Activated effector memory CD4-positive, alpha-beta T cell treated with anti-CD3 and anti-CD28 coated beads, Interleukin-2, amount 50 U/mL, for 16 hours (primary cell): ENCODE measurements at regions not wholly inside any gene's neighbourhood (a gene's known extent, or its start where the extent isn't known, plus 50 kb on each side); places are given as distances from the start of the nearest gene placed in this dataset.
A peak's percentile ranks its signal among the peaks of the same experiment; 100 is the strongest.
"Not testable (repeated sequence)": the region's sequence is repeated elsewhere in the genome, so short reads cannot be mapped to it uniquely, and the experiment has no call there.

ENCODE experiments used
- DNase-seq: peaks from one replicate; pipeline ENCODE4 v3.0.0-alpha.2; 2020

DNA sequence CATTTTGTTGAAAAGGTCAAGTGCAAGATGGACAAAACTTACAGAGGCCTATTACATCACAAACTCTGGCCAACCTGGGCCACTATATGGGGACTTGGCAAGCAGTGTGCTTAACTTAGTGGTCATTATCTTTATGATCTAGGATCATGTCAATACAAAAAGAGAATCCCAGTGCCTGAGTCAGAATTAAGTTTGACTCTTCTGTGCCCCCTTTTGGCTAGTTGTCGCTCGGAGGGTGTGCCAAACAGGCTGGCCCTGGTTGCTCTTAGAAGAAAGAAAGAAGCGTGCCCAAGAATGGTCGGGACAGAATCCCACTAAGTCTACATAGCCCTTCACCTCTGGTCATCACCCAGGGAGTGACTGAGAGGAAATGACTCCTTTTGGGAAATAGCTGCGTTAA is 100.1 kb downstream of the EIF4E start:
- peak; percentile 69 for DNase-seq

DNA sequence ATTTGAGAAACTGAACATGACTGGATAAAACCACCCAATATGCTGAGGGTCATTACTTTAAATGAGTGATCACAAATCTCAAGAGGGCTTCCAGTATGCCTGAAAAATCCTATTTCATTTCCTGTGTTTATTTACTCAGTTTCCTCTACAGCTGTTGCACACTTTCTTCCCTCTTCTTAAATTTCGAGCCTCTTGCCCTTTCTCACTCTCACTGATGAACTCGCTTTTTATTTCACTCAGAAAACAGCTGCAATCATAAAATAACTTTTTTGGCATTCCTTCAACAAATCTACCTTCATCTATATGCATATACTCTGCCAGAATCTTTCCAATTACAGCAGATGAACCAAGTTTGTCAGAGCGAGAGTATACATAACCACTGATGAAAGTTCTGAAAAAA is 101.3 kb downstream of the EIF4E start:
- no peak for DNase-seq

DNA sequence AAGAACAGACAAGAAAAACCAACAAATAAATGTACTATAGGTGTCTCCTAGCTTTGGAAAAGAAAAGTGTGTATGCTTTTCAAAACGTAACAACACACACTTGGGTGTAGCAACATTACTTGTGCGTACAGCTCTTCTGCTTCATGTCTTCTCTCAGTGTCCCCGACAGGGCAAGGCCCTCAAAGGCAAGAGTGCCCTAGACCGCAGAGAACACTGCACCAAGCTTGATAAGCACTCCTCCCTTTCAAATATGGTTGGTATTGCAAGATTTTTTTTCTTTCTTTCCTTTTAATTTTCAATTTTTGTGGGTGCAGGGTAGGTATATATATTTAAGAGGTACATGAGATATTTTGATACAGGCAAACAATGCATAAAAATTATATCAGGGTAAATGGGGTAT is 106.8 kb downstream of the EIF4E start:
- DNase-seq, result no peak

DNA sequence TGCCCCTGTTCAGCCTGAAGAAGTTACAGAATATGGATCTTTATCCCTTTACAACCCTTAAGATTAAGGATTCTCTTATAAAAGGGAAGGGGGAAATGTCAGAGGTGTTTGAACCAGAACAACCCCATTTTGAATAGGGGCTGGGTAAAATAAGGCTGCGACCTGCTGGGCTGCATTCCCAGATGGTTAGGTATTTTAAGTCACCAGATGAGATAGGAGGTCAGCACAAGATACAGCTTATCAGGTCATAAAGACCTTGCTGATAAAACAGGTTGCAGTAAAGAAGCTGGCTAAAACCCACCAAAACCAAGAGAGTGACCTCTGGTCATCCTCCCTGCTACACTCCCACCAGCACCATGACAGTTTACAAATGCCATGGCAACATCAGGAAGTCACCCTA is 110.8 kb downstream of the EIF4E start:
- not testable (repeated sequence) for DNase-seq

DNA sequence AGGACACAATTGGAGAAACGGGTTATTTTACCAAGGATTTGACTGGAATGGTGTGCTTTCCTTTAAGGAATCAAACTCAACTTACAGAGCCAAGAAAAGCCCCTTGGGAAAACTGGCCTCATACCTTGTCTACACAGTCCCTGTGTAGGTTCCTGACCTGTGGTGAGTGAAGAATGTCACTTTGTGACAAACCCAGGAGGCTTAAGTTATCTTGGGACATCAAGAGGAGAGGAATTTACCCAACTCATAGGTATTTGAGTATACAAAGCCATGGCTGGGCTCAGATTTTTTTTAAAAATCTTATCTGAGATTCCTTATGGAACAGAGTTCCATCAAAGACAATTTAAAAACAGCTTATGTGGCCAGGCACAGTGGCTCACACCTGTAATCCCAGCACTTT is 112.1 kb downstream of the EIF4E start:
- no peak for DNase-seq

DNA sequence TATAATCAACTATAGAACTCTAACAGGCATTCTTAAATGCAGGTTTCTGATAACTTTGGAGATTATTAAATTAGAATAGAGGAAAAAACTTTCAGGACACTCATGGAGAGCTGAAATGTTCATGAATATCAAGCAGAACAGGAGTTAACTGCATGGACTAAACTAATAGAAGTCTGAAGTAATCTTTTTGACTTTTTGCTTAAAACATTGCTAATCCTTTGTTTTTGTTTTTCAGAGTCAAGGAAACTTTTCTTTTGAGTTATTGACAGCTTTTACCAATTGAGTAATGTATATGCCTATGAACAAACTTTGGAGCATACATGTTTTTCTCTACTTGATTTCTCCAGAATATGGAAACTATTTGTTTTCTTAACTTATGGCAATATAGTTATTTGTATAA is 112.5 kb downstream of the EIF4E start:
- no peak for DNase-seq

DNA sequence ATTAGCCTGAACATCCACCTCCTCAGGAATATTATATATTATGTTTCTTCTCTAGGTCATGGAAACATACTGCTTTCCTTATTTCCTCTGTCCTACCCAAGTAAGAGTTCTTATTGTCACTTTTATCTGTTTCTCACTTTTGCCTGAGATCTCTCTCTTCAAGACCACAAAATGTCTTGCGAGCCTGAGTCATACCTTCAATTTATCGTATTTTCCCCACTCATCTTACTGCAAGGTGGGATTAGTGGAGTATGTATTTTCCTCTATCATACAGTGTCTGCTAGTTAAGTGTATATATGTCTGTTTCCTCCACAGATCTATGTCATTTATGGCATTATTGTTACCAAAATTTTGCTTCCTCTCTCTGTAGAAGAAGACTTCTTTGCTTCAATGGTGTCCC is 124.5 kb downstream of the EIF4E start:
- DNase-seq, result no peak

DNA sequence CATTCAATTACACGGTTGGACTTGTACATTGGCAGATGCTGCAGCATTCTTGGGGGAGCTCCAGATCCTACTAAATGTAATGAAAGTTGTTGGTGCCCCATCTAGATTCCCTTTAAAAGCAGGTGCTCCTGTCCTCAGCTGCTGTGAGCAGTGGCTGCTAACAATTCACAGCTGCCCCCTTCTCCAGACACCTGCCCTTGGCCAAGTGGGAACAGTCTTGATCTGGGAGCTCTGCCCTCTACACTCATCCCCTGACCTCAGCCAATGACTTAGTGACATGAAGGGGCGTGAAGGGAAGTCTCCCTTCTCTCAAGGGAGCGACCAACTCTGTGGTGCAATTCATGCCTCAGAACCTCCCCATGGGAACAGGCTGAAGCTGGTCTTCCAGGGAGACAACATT is 125.7 kb downstream of the EIF4E start:
- DNase-seq, result no peak

DNA sequence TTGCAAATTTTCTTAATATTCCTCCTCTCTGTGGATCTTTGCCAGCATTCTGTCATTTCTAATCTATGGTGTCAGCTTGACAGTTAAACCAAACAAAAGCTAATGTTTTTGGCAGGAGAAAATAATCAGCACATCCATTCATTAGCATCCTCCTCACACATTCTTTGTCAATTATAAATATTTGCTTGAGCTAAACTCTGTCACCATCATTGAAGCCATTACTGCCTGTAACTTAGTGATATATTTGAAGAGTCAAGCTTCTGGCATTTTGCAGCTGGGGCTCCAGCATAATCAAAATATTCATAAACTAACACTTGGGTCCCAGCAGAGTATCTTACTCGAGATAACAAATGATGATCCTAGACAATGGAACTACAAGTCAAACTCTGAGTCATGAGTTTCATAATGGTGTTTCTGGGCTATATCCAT is 126.1 kb downstream of the EIF4E start:
- DNase-seq, result no peak

DNA sequence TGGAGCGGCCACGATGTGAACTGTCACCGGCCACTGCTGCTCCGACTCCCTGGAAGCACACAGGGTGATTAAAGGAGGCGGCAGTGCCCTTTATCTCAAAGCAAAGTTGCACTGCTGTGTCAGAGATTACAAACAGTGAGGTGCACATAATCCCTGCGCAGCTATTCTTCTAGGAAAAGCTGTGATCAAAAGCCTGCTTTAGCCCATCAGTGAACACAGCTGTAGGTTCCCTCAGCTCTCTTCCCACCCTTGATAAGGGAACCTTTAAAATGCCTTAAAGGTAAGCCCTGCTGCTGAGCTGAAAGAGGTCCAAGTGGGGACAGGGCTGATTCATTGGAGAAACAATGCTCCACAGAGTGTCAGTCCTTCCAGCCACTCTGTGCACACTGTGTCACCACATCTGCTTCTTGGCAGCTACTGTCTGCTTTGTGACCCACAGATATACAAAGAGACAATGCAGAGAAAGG is 127.6 kb downstream of the EIF4E start:
- no peak for DNase-seq

DNA sequence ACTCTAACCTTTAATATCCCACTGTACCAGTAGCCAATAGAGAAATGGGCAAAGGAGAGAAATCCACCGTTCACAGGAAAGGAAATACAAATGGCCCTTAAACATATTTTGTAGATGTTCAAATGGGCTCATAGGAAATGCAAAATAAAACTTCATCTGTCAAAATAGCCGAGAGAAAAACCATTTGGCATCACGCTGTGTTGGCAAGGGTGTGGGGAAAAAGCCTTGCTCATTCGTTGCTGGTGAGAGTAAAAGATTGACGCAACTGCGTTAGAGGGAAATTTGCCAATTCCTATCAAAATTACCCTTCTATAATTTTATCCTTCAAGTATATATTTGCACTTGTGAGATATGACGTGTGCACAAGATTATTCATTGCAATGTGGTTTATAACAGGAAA is 131.9 kb downstream of the EIF4E start:
- no peak for DNase-seq

DNA sequence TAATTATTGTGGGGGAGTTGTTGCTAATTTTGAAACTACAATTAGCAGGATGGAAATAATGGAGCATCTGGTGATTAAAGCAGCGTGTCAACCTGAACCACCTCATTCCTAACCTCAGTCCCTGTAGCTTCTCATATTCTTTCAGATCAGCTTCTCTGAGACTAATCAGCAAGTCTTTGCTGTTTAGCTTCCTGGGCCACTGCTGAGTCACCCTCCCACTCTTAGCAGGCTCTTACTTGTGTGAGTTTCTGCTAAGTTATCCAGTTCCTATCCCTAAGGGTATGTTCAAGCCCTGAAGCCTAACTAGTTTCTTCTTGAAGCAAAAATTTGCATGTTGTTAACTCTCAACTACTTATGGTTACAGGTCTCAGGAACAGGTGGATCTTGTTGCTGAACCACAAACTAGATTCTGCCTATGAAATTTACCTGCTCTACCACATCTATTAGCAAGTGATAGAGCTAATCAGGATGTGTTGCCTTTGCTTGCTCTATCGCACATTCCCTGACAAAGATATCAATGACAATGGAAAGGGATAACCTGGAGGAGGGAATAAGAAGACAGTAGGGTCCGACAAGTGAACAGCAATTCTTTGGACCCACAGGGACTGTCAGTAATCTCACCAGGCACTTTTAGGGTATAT is 134.2 kb downstream of the EIF4E start:
- peak; percentile 73 for DNase-seq

DNA sequence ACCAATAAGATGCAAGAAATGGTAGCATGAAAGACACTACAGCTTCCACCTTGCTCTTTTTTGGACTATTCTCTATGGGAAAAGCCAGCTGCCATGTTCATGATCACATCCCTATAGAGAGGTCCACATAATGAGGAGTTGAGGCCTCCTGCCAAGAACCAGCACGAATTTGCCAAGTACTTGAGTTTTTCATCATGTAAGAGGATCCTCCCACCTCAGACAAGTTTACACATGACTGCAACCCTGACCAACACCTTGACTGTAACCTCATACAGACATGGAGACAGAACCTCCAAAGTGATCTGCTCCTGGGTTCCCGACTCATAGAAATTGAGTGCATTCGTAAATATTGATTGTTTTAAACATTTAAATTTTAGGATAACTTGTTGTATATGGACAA is 135.2 kb upstream of the TSPAN5 start:
- DNase-seq, result no peak

DNA sequence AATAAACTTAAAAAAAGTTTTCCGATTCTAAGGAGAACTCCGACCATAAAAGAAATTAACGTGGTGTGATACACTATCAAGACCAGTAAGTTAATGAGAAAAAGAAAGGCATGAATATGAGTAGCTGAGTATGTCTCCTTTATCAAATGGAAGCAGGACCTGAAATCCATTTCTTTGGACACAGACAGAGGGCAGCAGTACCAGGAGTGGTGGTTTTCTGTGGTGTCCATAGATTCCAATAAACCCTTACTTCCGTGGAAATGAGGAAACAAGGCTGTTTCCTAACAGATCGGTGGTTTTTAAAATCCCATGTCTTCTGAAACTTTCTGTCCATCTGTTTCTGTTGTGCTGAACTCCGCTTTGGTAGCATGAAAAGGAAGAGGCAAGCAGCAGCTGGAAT is 128.5 kb upstream of the TSPAN5 start:
- no peak for DNase-seq

DNA sequence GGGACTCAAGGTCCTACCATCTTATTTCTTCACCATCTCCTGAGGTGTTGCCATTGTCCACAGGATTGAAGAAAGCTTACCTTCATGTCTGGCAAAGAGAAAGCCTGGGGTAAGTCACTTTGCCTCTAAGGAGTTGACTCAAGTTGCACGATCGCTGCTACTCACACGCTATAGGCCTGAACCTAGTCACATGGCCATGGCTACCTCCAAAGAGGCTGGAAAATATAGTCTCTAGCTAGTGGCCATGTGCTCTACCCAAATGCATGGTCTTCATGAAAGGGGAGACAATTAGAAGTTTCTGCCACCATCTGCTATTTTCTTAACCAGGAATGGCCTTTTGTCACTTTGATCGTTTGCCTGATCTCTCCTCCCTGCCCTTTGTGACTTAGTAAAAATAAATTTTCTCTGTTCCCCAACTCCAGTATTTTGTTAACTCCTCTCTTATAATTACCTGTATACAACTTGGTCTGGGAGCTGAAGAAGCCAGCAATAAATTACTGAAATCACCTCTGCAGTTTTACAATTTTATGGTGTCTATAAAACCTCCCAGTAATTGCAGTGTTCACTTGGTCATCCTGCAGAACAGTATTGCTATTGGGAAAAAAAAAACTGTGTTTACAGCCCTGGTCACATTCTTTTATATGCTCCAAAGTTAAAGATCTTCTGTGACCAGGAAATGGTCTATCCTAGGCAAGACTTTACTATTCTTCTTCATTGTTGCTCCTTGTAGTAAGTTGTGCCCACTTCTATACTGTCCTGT is 126.7 kb upstream of the TSPAN5 start:
- DNase-seq, result no peak

DNA sequence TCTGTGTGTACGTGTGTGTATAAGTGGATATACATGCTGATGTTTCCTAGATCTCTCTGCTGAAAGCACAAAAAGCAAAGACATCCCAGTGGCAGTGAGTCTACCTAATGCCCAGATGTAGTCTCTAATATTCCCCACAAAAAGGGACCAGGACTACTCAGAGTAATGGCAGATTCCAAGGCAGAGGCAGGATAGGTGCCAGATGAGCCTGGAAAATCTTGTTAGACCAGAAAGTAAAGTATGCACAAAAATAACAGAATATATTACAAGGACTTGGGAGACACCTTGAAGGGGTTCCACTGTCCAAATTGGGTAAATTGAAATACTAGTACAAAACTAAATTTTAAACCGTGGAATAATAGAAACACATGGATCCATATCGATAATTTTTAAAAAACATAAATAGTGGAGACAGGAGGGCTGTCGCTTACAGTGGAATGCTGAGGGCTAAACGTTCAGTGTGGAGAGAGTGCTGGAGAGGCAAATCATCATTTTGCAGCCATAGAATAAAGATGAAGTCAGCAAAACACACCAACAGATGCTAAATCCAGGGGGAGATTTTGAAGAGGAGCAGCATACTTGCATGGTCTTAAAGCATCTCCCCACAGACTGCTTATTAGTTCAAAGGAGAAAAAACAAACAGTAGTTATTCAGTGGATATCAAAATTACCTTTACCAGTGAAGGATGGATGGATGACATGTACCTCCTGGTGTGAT is 123.4 kb upstream of the TSPAN5 start:
- no peak for DNase-seq

DNA sequence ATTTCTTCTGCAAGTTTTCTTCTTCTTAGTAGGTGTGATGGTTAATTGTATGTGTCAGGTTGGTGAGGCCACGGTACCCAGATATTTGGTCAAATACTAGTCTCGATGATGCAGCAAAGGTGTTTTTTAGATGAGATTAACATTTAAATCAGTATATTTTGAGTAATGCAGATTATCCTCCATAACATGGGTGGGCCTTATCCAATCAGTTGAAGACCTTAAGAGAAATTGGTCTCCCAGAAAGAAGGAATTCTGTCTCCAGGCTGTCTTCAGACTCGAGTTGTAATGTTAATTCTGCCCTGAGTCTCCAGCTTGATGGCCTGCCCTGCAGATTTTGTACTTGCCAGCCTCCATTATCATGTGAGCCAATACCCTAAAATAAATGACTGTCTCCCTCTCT is 122.5 kb upstream of the TSPAN5 start:
- no peak for DNase-seq

DNA sequence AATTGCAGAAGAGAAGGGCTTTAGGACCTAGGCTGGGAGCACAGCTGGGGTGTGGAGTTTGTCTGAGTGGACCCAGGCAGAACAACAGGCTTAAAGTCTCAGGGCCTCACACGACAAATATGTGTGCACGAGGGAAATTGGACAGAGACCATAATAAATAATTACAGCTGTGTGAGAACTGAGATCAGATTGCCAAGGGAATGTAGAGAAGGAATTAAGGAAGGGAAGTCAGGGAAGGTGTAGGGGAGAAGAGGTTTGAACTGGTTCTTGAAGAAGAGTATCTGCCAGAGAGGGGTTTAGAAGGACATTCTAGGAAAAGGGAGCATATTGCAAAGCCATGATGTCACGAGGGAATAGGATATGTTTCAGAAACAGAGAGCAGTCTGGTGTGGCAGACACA is 120.7 kb upstream of the TSPAN5 start:
- DNase-seq, result no peak

DNA sequence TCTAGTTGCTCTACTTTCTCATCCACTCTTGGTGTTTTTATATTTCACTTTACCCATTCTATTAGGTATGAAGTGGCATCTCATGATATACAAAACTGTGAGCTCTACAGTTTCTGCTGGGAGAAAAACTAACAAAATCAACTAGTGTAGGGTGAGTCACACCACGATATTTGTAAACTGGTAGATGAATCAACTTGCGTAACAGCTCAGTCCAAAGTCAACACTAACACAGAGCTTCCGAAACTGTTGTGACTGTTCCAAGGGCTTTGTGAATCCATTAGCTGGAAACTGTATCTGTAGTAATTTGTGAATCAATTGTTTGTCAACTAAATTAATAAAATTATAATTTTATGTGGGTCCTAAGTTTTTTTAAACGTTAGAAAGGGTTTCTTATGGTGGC is 119.8 kb upstream of the TSPAN5 start:
- DNase-seq, result no peak

DNA sequence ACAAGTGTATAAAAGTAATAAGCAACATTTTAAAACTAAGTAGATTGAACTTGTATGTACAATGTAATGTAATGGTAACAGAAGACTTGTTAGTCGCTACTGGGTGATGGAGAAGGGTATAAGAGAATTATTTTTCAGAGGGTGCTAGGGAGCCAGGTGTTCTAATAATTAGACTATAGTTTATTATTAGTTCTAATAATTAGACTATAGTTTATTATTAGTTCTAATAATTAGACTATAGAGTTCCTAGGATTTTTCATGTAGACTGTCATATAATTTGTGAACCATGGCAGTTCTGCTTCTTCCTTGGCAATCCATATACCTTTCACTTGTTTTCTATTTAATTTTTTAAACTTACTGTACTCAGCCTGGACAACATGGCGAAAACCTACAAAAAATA is 117.3 kb upstream of the TSPAN5 start:
- no peak for DNase-seq

DNA sequence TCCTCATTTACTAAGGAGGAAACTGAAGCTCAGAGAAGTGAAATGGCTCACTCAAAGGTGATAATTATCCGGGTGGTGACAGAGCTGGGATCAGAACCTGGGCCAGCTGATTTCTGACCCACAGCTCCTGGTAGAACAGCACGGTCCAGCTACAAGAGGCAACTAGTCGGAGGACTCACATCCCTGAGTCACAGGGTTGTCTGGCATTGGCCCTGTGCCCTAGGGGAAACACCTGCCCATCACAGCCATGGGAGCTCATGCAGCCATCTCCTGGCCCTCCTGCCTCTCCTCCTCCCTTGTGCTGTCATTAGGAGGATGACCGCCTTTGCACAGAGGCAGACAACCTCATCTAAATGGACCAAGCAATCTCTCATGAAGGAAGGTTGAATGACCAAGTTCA is 115.2 kb upstream of the TSPAN5 start:
- DNase-seq, result no peak

DNA sequence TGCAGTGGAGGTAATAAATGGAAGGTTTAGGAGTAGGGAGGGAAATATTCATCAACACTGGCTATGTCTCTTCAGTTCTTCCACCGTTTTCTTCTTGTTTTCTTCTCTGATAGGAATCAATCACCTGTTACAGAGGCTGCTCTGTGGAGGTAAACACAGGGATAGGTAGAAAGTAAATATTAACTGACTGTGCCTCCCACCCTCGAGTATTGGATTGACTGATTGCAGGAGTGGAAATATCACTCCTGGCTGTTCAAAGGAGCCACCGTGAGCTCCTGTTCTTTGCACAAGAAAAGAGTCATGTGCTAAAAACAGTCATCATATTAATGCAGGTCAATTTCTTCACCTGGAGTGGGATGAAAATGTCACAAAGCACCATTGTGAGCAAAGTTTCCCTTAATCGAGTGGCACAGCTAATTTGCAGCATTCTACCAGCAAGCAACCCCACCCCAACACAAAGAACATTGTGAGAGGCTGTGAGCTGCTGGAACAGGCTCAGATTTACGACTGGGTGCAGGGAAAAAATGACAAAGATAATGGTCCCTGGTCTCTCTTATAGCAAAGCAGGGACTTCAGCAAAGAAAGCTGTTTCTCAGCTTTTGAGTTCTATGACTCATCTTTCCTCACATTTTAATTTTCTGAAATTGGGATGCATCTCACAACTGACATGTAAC is 113.7 kb upstream of the TSPAN5 start:
- no peak for DNase-seq

DNA sequence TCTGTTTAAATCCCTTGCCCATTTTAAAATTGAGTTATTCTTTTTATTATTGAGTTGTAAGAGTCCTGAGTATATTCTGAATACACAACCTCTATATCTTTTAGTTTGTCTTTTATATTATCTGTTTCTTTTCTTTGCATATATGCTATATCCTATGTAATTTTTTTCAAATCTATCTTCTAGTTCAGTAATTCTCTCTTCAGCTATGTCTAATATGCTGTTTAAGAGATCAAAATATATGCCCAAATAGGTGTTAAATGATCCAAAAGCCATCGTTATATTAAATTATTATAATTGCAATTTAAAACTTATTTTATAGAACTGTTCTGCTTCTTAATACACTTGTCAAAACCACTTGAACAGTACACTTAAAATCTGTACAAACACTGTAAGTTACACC is 107.4 kb upstream of the TSPAN5 start:
- DNase-seq, result no peak

DNA sequence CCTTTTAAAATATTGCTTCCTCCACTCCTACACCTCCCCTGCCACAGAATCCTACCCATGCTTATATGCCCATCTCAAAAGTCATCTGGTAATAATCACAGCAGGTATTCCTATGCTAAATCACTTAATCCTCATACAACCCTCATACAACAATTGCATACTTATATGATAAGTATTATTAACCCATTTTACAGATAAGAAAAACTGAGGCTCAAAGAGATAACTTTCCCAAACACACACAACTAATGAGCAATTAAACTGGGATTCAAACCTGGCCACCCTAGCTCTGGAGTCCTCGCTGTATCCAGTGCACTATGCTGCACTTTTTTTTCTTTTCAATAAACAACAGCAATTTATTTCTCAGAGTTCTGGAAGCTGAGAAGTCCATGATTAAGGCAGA is 99.8 kb upstream of the TSPAN5 start:
- no peak for DNase-seq
